CD4-positive, alpha-beta T cell treated with Interleukin-6 at 100 ng/mL for 8 hours (primary cell): ENCODE measurements at regions not wholly inside any gene's neighbourhood (a gene's known extent, or its start where the extent isn't known, plus 50 kb on each side); places are given as distances from the start of the nearest gene placed in this dataset.
"Not testable (repeated sequence)": the region's sequence is repeated elsewhere in the genome, so short reads cannot be mapped to it uniquely, and the experiment has no call there.

Experiments used
- DNase-seq: peaks from one replicate; pipeline ENCODE4 v3.0.0-alpha.2; 2020; ENCODE audit warnings: mixed read lengths, low spot score

DNA sequence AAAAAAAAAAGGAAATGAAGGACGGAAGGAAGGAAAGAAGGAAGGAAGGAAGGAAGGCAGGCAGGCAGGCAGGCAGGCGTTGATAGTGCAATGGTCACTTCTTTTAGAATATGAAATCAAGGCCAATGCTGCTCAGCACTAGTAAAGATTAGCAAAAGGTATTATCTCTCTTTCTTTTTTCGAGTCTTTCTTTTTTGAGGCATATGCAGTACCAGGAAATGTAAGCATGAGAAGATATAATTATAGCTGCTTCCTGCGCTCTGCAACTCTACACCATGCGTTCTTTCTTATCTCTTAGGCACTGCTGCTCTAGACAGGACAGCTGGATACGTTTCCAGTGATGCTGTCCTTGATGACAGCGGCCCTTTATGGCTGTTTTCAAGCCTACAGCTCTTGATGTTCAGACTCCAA lies 1512.5 kb upstream of the B3GALT2 start:
- DNase-seq = no peak

GRCh38 chr1:194693244-194693643 lies 1506.8 kb upstream of the B3GALT2 start:
- DNase-seq = no peak

DNA sequence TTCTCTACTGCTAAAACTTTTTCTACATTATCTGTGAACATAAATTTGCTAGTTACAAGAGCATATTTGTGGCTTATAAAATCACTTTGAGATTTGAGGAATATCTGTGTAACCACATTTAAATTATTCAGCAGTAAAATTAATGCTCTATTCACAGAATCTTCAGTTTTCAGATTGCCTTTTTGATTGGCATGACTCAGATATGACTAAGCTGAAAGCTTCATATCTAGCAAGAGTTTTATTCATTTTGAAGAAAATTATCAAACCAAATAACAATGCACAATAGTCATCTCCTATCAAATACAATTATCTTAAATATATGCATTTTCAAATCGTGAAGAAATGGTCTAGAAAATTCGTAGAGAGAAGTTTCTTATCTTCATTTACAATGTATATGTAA lies 1498.2 kb upstream of the B3GALT2 start:
- DNase-seq = no peak

DNA sequence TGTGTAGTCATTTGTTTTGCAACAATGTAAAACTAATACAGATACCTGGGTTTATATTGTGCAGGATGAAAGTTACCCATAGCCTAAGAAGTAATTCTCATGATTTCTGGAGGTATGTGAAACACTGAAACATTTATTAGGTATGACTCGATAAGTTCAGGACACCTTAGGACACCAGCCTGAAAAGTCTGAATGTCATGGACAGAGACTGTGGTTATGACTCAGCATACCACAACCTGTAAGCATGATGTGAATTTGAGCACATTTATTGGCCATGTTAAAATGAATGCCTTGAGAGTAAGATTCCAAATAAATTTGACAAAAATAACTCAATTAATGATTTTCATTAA lies 1471.7 kb upstream of the B3GALT2 start:
- no peak for DNase-seq

- DNase-seq = no peak
These were observed 1468.5 kb upstream of the B3GALT2 start for GRCh38 chr1:194654956-194655355.

DNA sequence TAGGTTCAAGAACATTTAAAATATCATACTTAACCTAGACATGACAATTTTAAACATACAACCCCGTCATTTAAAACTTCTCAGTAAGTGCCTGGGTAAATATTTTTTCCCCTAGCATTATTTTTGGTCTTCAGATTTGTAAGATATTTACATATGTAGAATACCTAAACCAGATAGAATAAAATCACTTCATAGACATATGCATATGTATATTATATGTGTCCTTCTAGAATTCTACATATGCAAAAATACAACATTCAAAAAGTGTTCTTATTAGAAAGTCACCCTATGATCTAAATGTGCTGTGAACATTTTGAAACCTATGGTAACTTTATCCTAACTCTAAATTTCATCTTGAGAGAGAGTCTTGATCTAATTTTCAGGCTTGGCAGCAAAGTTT lies 1467.0 kb upstream of the B3GALT2 start:
- no peak for DNase-seq

GRCh38 chr1:194647118-194647517 lies 1460.7 kb upstream of the B3GALT2 start:
- DNase-seq = no peak

- DNase-seq = no peak
These were observed 1458.1 kb upstream of the B3GALT2 start for GRCh38 chr1:194644528-194644927.

- no peak for DNase-seq
These were observed 1453.9 kb upstream of the B3GALT2 start for GRCh38 chr1:194640322-194640721.

DNA sequence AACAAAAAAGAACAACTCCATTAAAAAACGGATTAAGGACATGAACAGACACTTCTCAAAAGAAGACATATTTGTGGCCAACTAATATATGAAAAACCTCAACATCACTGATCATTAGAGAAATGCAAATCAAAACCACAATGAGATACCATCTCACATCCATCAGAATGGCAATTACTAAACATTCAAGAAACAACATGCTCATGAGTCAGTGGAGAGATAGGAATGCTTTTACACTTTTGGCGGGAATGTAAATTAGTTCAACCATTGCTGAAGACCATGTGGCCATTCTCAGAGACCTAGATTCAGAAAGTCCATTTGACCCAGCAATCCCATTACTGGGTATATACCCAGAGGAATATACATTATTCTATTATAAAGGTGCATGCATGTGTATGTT lies 1442.6 kb upstream of the B3GALT2 start:
- no peak for DNase-seq

DNA sequence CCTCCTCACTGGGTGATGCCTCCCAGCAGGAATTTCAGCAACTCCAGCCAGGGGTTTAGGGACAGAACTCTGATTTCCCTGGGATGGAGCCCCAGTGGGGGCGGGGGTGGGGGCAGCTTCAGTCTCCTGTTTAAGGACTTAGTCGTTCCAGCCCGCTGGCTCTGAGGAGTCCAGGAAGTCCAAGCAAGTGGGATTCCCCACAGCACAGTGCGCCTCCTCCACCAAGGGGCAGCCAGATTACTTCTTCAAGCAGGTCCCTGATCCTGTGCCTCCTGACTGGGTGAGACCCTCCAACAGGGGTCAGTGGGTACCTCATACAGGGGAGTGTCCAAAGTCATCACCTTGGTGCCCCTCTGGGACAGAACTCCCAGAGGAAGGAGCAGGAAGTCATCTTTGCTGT lies 1438.4 kb upstream of the B3GALT2 start:
- no peak for DNase-seq

GRCh38 chr1:194618101-194618500 lies 1431.7 kb upstream of the B3GALT2 start:
- DNase-seq = no peak

GRCh38 chr1:194617272-194617671 lies 1430.9 kb upstream of the B3GALT2 start:
- DNase-seq = not testable (repeated sequence)

DNA sequence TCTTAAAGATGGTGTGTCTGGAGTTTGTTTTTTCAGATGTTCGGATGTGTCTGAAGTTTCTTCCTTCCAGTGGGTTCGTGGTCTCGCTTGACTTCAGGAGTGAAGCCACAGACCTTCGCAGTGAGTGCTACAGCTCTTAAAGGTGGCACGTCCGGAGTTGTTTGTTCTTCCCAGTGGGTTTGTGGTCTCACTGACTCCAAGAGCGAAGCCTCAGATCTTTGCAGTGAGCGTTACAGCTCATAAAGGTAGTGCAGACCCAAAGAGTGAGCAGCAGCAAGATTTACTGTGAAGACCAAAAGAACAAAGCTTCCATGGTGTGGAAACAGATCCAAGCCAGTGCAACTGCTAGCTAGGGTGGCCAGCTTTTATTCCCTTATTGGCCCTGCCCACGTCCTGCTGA lies 1430.4 kb upstream of the B3GALT2 start:
- DNase-seq = no peak

GRCh38 chr1:194602184-194602583 lies 1415.8 kb upstream of the B3GALT2 start:
- no peak for DNase-seq

- DNase-seq = no peak
These were observed 1414.3 kb upstream of the B3GALT2 start for GRCh38 chr1:194600716-194601115.

DNA sequence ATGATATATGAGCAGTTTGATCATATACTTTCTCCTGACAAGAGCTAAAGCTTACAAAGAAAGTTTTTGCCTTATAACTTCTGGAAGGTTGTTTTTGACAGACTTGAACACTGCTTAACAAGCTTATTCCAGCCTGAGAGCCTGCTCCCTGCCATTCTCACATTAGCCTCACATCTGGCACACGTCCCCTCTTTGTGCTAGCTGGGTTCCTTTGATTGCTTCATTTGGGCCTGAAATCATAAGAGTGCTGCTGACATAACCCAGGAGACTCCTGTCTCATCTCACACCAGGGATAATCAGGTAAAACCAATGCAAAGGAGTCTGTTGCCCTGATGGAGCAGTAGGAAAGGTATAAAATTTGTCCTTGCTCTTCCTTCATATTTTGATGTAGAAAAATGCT lies 1411.7 kb upstream of the B3GALT2 start:
- DNase-seq = no peak

DNA sequence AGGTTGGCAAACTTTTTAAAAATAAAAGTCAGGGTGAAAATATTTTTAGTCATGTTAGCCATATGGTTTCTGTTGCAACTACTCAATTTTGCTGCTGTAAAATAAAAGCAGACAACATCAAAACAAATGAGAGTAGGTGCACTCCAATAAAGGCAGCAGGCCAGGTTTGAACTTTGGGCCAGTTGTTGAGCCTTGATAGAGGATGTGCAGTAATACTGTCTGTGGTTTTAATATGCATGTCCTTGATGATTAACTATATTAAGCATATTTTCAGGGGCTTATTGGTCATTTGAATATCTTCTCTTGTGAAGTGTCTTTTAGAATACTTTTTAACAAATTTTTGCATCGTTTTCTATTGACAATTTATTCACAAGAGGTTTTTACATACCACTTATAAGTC lies 1399.9 kb upstream of the B3GALT2 start:
- no peak for DNase-seq

GRCh38 chr1:194584052-194584451 lies 1397.6 kb upstream of the B3GALT2 start:
- DNase-seq = no peak

DNA sequence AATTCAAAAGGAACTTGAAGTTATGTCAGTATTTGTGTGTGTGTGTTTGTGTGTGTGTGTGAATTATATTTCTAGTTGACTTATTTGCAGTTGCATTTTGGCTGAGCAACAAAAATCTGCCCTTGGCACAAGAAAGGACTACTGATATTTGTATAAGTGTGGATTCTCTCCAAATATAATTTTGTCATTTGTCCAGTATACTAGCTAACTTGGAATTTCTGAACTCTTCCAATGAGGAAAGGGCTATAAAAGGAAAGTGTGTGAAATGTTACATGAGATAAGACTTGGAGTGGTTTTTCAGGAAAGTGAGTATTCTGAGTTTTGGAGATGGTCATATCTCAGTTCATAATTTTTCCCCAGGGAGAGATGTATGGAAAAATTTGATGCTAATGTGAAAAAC lies 1384.1 kb upstream of the B3GALT2 start:
- no peak for DNase-seq

DNA sequence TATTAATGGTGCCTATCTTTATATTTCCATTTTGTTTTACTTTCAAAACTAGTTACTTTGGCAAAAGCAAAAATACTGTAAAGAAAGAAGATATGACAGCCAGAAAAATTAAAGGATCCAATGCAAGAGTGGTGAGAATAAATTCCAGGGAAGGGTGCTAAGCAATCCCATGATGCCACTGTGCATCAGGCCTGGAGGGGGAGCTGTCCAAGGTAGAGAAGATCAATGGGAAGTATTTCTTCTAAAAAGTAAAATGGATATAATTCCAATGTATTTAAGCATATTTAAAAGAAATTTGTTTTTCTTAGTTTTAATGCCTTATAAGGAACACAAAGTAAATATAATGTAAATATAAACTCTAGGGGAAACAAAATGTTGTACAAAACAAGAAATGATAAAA lies 1382.2 kb upstream of the B3GALT2 start:
- no peak for DNase-seq

- DNase-seq = no peak
These were observed 1361.7 kb upstream of the B3GALT2 start for GRCh38 chr1:194548071-194548470.

DNA sequence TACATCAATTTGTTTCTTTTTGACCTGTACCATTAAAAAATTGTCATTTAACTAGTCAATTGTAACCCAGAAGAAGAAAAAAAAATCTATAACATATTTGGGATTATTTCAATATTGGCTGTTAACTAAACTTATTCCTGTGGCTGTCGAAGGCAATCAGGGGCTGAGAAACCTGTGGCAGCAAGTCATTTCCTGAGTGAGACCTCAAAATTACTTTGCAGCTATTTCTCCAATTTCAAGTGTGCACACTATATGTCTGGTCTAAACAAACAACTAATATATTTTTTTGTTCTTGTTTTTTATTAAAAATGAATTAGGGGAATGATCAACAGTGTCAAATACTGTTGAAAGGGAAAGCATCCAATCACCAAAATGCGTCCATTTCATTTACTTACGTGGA lies 1357.6 kb upstream of the B3GALT2 start:
- DNase-seq = no peak

GRCh38 chr1:194538453-194538852 lies 1352.0 kb upstream of the B3GALT2 start:
- no peak for DNase-seq

DNA sequence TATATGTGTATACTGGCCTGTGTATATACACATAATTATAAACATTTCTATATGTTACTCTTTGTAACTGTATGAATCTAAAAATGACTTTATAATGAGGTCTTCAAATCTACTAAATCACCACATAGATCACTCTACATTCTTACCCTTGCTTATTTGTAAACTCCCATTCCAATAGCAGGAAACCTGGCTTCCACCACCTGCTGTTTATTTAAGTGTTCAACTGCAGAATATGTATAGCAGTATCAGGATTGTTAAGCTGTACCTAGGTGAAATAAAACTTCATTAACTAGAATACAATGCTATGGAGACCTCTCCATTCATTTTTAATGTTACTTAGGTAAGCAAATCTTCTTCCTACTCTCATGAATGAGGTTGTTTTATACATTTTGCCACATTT lies 1351.1 kb upstream of the B3GALT2 start:
- DNase-seq = no peak
